Vagina (tissue), 2 donors: ENCODE measurements at regions not wholly inside any gene's neighbourhood (a gene's known extent, or its start where the extent isn't known, plus 50 kb on each side); places are given as distances from the start of the nearest gene placed in this dataset.

ENCODE experiments used
- CTCF ChIP-seq, 3 experiments: fragments of 450-650 bp in 2 of 3; fragments of 200-600 bp in 1 of 3; sonication (generic) in 1 of 3; IDR thresholded peaks; one replicate each; pipeline ENCODE4 v1.5.1; 2017 to 2019; ENCODE audit warnings: antibody characterized with exemption in 3 of 3, mild to moderate bottlenecking in 2 of 3, moderate library complexity in 2 of 3
- POLR2A ChIP-seq, 2 donors: fragments of 450-650 bp; IDR thresholded peaks; one replicate each; pipeline ENCODE4 v1.6.1; 2017; ENCODE audit warnings: antibody characterized with exemption in 2 of 2, mild to moderate bottlenecking in 2 of 2, moderate library complexity in 2 of 2
- POLR2AphosphoS5 ChIP-seq, 2 donors: sonication (generic); formaldehyde crosslinking; IDR thresholded peaks; one replicate each; pipeline ENCODE4 v1.9.0; 2017; ENCODE audit warnings: antibody characterized with exemption in 2 of 2, mild to moderate bottlenecking in 2 of 2, low read depth in 1 of 2; ENCODE audit not compliant: insufficient read depth in 1 of 2

GRCh38 chr5:24854850-24855249, 210.1 kb upstream of the CDH10 start:
- TF ChIP-seq POLR2A (IDR thresholded peaks at IDR 0.05) (no peak), POLR2AphosphoS5 (IDR thresholded peaks at IDR 0.05; ENCODE audit: insufficient read depth in 1 of 2, low read depth in 1 of 2) (no peak), CTCF (IDR thresholded peaks at IDR 0.05) (no peak)
